GM21619 (cell line): ENCODE measurements at regions not wholly inside any gene's neighbourhood (a gene's known extent, or its start where the extent isn't known, plus 50 kb on each side); places are given as distances from the start of the nearest gene placed in this dataset.

Experiments used
- ATAC-seq: cut with Tn5 transposase; IDR thresholded peaks from one replicate; pipeline ENCODE4 v1.9.1; 2021; ENCODE audit not compliant: unreplicated experiment

- ATAC-seq, result no peak
Observed at GRCh38 chr6:118761645-118762044, 110.3 kb upstream of the CEP85L start.

GRCh38 chr6:118758946-118759345 is 107.6 kb upstream of the CEP85L start:
- ATAC-seq, result no peak

GRCh38 chr6:118755941-118756646 is 104.7 kb upstream of the CEP85L start:
- no peak for ATAC-seq

GRCh38 chr6:118752803-118753202 is 101.4 kb upstream of the CEP85L start:
- no peak for ATAC-seq

- ATAC-seq, result no peak
Observed at GRCh38 chr6:118751072-118751471, 99.7 kb upstream of the CEP85L start.

GRCh38 chr6:118750143-118750542 is 98.8 kb upstream of the CEP85L start:
- ATAC-seq, result no peak

- ATAC-seq, result no peak
Observed at GRCh38 chr6:118748311-118749062, 97.1 kb upstream of the CEP85L start.

- no peak for ATAC-seq
Observed at GRCh38 chr6:118746825-118747174, 95.4 kb upstream of the CEP85L start.

GRCh38 chr6:118746145-118746824 is 94.9 kb upstream of the CEP85L start:
- no peak for ATAC-seq

GRCh38 chr6:118745156-118745555 is 93.8 kb upstream of the CEP85L start:
- no peak for ATAC-seq

- no peak for ATAC-seq
Observed at GRCh38 chr6:118744261-118744941, 93.0 kb upstream of the CEP85L start.

- no peak for ATAC-seq
Observed at GRCh38 chr6:118743746-118744145, 92.4 kb upstream of the CEP85L start.

- no peak for ATAC-seq
Observed at GRCh38 chr6:118740372-118740771, 89.0 kb upstream of the CEP85L start.

GRCh38 chr6:118739696-118740353 is 88.4 kb upstream of the CEP85L start:
- ATAC-seq, result no peak

GRCh38 chr6:118736440-118736839 is 85.0 kb upstream of the CEP85L start:
- no peak for ATAC-seq

GRCh38 chr6:118735320-118735719 is 83.9 kb upstream of the CEP85L start:
- ATAC-seq, result no peak

- ATAC-seq, result no peak
Observed at GRCh38 chr6:118725944-118726343, 74.6 kb upstream of the CEP85L start.

GRCh38 chr6:118724211-118724610 is 72.8 kb upstream of the CEP85L start:
- peak; percentile 91 for ATAC-seq

- no peak for ATAC-seq
Observed at GRCh38 chr6:118722829-118723813, 71.7 kb upstream of the CEP85L start.

GRCh38 chr6:118720125-118720473 is 68.7 kb upstream of the CEP85L start:
- no peak for ATAC-seq
